OCI-LY3 (cell line): ENCODE measurements at regions not wholly inside any gene's neighbourhood (a gene's known extent, or its start where the extent isn't known, plus 50 kb on each side); places are given as distances from the start of the nearest gene placed in this dataset.

Experiments used
- H2AFZ ChIP-seq: fragments of 200-600, 300-600 bp; shearing (Covaris generic); 2 replicates; pipeline ENCODE4 v1.6.0; 2014; ENCODE audit warnings: antibody characterized with exemption, low read depth, low read length
- H3K27ac ChIP-seq: fragments of 200-600, 300-600 bp; sonication (generic); 2 replicates; pipeline ENCODE4 v1.5.1; 2014; ENCODE audit warnings: mild to moderate bottlenecking, low read length, moderate library complexity, mixed read lengths
- H3K27me3 ChIP-seq: fragments of 200-600, 300-600 bp; sonication (generic); 2 replicates; pipeline ENCODE4 v1.6.1; 2014; ENCODE audit warnings: low read depth, low read length, mixed read lengths
- H3K36me3 ChIP-seq: fragments of 200-600, 300-600 bp; sonication (generic); replicated peaks from 2 replicates; pipeline ENCODE3; 2014; ENCODE audit warnings: low read depth, low read length, mixed read lengths
- H3K4me1 ChIP-seq: fragments of 300-600, 200-600 bp; sonication (generic); 2 replicates; pipeline ENCODE4 v1.6.1; 2014; ENCODE audit warnings: low read length, mixed read lengths
- H3K4me2 ChIP-seq: fragments of 200-600, 300-600 bp; sonication (generic); 2 replicates; pipeline ENCODE4 v1.6.1; 2014; ENCODE audit warnings: low read length, mixed read lengths
- H3K4me3 ChIP-seq: fragments of 300-600, 200-600 bp; sonication (generic); 2 replicates; pipeline ENCODE4 v1.5.1; 2014; ENCODE audit warnings: antibody characterized with exemption, mild to moderate bottlenecking, low read length, moderate library complexity
- H3K79me2 ChIP-seq: fragments of 300-600, 200-600 bp; shearing (Covaris generic); 2 replicates; pipeline ENCODE4 v1.6.1; 2014; ENCODE audit warnings: mild to moderate bottlenecking, low read length, mixed read lengths
- H3K9ac ChIP-seq: fragments of 300-600, 200-600 bp; shearing (Covaris generic); 2 replicates; pipeline ENCODE4 v1.6.0; 2014; ENCODE audit warnings: mild to moderate bottlenecking, low read length, moderate library complexity
- H3K9me3 ChIP-seq: fragments of 200-600, 300-600 bp; shearing (Covaris generic); 2 replicates; pipeline ENCODE4 v1.6.1; 2014; ENCODE audit warnings: low read length, mixed read lengths; ENCODE audit not compliant: insufficient read depth
- H4K20me1 ChIP-seq: fragments of 200-600, 300-600 bp; sonication (generic); 2 replicates; pipeline ENCODE4 v1.6.1; 2016; ENCODE audit warnings: low read length, mixed read lengths; ENCODE audit not compliant: insufficient read depth
- EZH2phosphoT487 ChIP-seq: fragments of 200-600 bp; shearing (Covaris generic); IDR thresholded peaks from 2 replicates; pipeline ENCODE4 v1.6.1; 2018; ENCODE audit warnings: antibody characterized with exemption, mixed run types, low read depth
- TF ChIP-seq, protein P1 (sequence below): fragments of 200-600, 300-600 bp; sonication (generic); IDR thresholded peaks from 2 replicates; pipeline ENCODE4 v1.5.1; 2014; ENCODE audit warnings: antibody characterized with exemption, low read length, low read depth

- no peaks in the 10 kb centered on the region for H3K79me2 ChIP-seq
- TF ChIP-seq EZH2phosphoT487 = no peak
- TF ChIP-seq, protein P1, sequence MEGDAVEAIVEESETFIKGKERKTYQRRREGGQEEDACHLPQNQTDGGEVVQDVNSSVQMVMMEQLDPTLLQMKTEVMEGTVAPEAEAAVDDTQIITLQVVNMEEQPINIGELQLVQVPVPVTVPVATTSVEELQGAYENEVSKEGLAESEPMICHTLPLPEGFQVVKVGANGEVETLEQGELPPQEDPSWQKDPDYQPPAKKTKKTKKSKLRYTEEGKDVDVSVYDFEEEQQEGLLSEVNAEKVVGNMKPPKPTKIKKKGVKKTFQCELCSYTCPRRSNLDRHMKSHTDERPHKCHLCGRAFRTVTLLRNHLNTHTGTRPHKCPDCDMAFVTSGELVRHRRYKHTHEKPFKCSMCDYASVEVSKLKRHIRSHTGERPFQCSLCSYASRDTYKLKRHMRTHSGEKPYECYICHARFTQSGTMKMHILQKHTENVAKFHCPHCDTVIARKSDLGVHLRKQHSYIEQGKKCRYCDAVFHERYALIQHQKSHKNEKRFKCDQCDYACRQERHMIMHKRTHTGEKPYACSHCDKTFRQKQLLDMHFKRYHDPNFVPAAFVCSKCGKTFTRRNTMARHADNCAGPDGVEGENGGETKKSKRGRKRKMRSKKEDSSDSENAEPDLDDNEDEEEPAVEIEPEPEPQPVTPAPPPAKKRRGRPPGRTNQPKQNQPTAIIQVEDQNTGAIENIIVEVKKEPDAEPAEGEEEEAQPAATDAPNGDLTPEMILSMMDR = no peak
- H4K20me1 ChIP-seq = no peaks in the 10 kb centered on the region
- no peak overlapping the region for H3K9ac ChIP-seq
- H3K4me3 ChIP-seq = no peak overlapping the region
- H3K9me3 ChIP-seq = no peaks in the 10 kb centered on the region
- no peak overlapping the region for H2AFZ ChIP-seq
- no peaks in the 10 kb centered on the region for H3K36me3 ChIP-seq
- H3K27me3 ChIP-seq = no peaks in the 10 kb centered on the region
- no peak overlapping the region for H3K27ac ChIP-seq
- H3K4me2 ChIP-seq = no peak overlapping the region
- H3K4me1 ChIP-seq = no peaks in the 10 kb centered on the region
These were observed 630.6 kb downstream of the TLE1 start for GRCh38 chr9:81058782-81059181.

GRCh38 chr9:81053298-81054025, 635.9 kb downstream of the TLE1 start:
- Histone ChIP-seq H3K79me2 (no peaks in the 10 kb centered on the region), H3K27me3 (no peaks in the 10 kb centered on the region), H3K9me3 (no peaks in the 10 kb centered on the region), H3K36me3 (no peaks in the 10 kb centered on the region), H3K27ac (no peak overlapping the region), H3K4me3 (no peak overlapping the region), H3K9ac (no peak overlapping the region), H4K20me1 (no peaks in the 10 kb centered on the region), H2AFZ (no peak overlapping the region), H3K4me2 (no peak overlapping the region), H3K4me1 (no peaks in the 10 kb centered on the region)
- TF ChIP-seq, protein P1 = no peak
- TF ChIP-seq EZH2phosphoT487 = no peak

GRCh38 chr9:81052846-81053245, 636.5 kb downstream of the TLE1 start:
- no peaks in the 10 kb centered on the region for H3K9me3 ChIP-seq
- no peaks in the 10 kb centered on the region for H3K79me2 ChIP-seq
- H3K9ac ChIP-seq = no peak overlapping the region
- H3K4me2 ChIP-seq = no peak overlapping the region
- H4K20me1 ChIP-seq = no peaks in the 10 kb centered on the region
- H3K36me3 ChIP-seq = no peaks in the 10 kb centered on the region
- 0 out of 2 replicates have a peak overlapping the region, but pooled peaks have one; percentile 23 for H2AFZ ChIP-seq
- H3K27ac ChIP-seq = no peak overlapping the region
- no peaks in the 10 kb centered on the region for H3K27me3 ChIP-seq
- H3K4me1 ChIP-seq = no peaks in the 10 kb centered on the region
- TF ChIP-seq, protein P1 = no peak
- no peak for TF ChIP-seq EZH2phosphoT487
- H3K4me3 ChIP-seq = no peak overlapping the region

DNA sequence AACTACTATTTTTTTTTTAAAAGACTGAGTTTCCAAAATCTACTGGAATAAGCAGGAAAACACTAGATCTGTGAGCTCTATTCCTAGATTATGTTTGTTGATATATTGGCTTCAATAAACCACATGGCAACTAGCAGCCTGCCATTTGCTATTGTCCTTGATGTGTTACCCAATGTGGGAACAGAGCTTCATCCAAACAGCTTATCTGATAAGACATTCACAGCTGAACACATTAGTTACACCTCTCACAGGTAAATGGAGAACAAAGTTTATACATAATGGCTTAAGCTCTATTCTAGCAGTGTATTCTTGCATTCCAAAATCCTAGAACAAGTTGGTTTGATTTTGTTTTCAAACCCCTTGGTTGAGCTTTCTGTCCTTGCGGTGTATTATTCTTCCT, 642.1 kb downstream of the TLE1 start:
- H2AFZ ChIP-seq = no peak overlapping the region
- H3K9me3 ChIP-seq = no peaks in the 10 kb centered on the region
- H4K20me1 ChIP-seq = no peaks in the 10 kb centered on the region
- no peak overlapping the region for H3K27ac ChIP-seq
- TF ChIP-seq EZH2phosphoT487 = no peak
- TF ChIP-seq, protein P1 = no peak
- no peaks in the 10 kb centered on the region for H3K4me1 ChIP-seq
- H3K4me3 ChIP-seq = no peak overlapping the region
- H3K27me3 ChIP-seq = no peaks in the 10 kb centered on the region
- no peak overlapping the region for H3K4me2 ChIP-seq
- H3K79me2 ChIP-seq = no peaks in the 10 kb centered on the region
- no peaks in the 10 kb centered on the region for H3K36me3 ChIP-seq
- H3K9ac ChIP-seq = no peak overlapping the region
